ENCODE measurements at regions not wholly inside any gene's neighbourhood (a gene's known extent, or its start where the extent isn't known, plus 50 kb on each side); places are given as distances from the start of the nearest gene placed in this dataset.

DNA sequence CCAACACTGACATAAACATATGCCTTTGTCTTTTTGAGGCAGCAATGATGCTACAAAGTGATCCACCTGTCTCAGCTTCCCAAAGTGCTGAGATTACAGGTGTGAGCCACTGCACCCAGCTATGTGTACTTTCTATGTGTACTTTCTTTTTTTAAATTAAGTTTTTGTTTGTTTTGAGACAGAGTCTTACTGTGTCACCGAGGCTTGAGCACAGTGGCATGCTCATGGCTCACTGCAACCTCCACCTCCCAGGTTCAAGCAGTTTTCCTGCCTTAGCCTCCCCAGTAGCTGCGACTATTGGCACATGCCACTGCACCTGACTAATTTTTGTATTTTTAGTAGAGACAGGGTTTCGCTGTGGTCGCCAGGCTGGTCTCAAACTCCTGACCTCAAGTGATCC lies 172.5 kb upstream of the ALG10B start:
- no peak for TF ChIP-seq POLR2A (IDR thresholded peaks at IDR 0.05)
- TF ChIP-seq, protein P1, sequence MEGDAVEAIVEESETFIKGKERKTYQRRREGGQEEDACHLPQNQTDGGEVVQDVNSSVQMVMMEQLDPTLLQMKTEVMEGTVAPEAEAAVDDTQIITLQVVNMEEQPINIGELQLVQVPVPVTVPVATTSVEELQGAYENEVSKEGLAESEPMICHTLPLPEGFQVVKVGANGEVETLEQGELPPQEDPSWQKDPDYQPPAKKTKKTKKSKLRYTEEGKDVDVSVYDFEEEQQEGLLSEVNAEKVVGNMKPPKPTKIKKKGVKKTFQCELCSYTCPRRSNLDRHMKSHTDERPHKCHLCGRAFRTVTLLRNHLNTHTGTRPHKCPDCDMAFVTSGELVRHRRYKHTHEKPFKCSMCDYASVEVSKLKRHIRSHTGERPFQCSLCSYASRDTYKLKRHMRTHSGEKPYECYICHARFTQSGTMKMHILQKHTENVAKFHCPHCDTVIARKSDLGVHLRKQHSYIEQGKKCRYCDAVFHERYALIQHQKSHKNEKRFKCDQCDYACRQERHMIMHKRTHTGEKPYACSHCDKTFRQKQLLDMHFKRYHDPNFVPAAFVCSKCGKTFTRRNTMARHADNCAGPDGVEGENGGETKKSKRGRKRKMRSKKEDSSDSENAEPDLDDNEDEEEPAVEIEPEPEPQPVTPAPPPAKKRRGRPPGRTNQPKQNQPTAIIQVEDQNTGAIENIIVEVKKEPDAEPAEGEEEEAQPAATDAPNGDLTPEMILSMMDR (IDR thresholded peaks at IDR 0.05), result no peak

Measured in gastroesophageal sphincter (tissue), 3 donors.